ENCODE measurements at regions not wholly inside any gene's neighbourhood (a gene's known extent, or its start where the extent isn't known, plus 50 kb on each side); places are given as distances from the start of the nearest gene placed in this dataset.
"Not testable (repeated sequence)": the region's sequence is repeated elsewhere in the genome, so short reads cannot be mapped to it uniquely, and the experiment has no call there.

- DNase-seq (ENCODE audit: low spot score), result not testable (repeated sequence)
Measured at GRCh38 chr11:100409267-100409666, 277.8 kb upstream of the ARHGAP42 start.

GRCh38 chr11:100419518-100419917 is 267.6 kb upstream of the ARHGAP42 start:
- no peak for DNase-seq (ENCODE audit: low spot score)

- DNase-seq (ENCODE audit: low spot score), result no peak
Measured at GRCh38 chr11:100434821-100435641, 252.1 kb upstream of the ARHGAP42 start.

- DNase-seq (ENCODE audit: low spot score), result no peak
Measured at GRCh38 chr11:100438376-100438775, 248.7 kb upstream of the ARHGAP42 start.

GRCh38 chr11:100441086-100441485 is 246.0 kb upstream of the ARHGAP42 start:
- DNase-seq (ENCODE audit: low spot score), result no peak

- no peak for DNase-seq (ENCODE audit: low spot score)
Measured at GRCh38 chr11:100442017-100442416, 245.1 kb upstream of the ARHGAP42 start.

- no peak for DNase-seq (ENCODE audit: low spot score)
Measured at GRCh38 chr11:100445231-100445735, 241.8 kb upstream of the ARHGAP42 start.

GRCh38 chr11:100451801-100452460 is 235.2 kb upstream of the ARHGAP42 start:
- not testable (repeated sequence) for DNase-seq (ENCODE audit: low spot score)

GRCh38 chr11:100459811-100460210 is 227.3 kb upstream of the ARHGAP42 start:
- DNase-seq (ENCODE audit: low spot score), result no peak

GRCh38 chr11:100460426-100460825 is 226.7 kb upstream of the ARHGAP42 start:
- DNase-seq (ENCODE audit: low spot score), result no peak

GRCh38 chr11:100467821-100468508 is 219.1 kb upstream of the ARHGAP42 start:
- DNase-seq (ENCODE audit: low spot score), result no peak

- no peak for DNase-seq (ENCODE audit: low spot score)
Measured at GRCh38 chr11:100469835-100470234, 217.3 kb upstream of the ARHGAP42 start.

GRCh38 chr11:100472727-100473389 is 214.2 kb upstream of the ARHGAP42 start:
- DNase-seq (ENCODE audit: low spot score), result no peak

GRCh38 chr11:100473390-100473740 is 213.7 kb upstream of the ARHGAP42 start:
- no peak for DNase-seq (ENCODE audit: low spot score)

- DNase-seq (ENCODE audit: low spot score), result no peak
Measured at GRCh38 chr11:100484948-100485347, 202.1 kb upstream of the ARHGAP42 start.

GRCh38 chr11:100498780-100499179 is 188.3 kb upstream of the ARHGAP42 start:
- DNase-seq (ENCODE audit: low spot score), result no peak

GRCh38 chr11:100501450-100501849 is 185.6 kb upstream of the ARHGAP42 start:
- DNase-seq (ENCODE audit: low spot score), result no peak

- DNase-seq (ENCODE audit: low spot score), result no peak
Measured at GRCh38 chr11:100512475-100512874, 174.6 kb upstream of the ARHGAP42 start.

GRCh38 chr11:100515087-100515486 is 172.0 kb upstream of the ARHGAP42 start:
- DNase-seq (ENCODE audit: low spot score), result no peak

- DNase-seq (ENCODE audit: low spot score), result no peak
Measured at GRCh38 chr11:100525197-100525596, 161.9 kb upstream of the ARHGAP42 start.

GRCh38 chr11:100525635-100526034 is 161.5 kb upstream of the ARHGAP42 start:
- DNase-seq (ENCODE audit: low spot score), result no peak

- no peak for DNase-seq (ENCODE audit: low spot score)
Measured at GRCh38 chr11:100528872-100529416, 158.1 kb upstream of the ARHGAP42 start.

Data from kidney capillary endothelial cell (primary cell).